ENCODE measurements at regions not wholly inside any gene's neighbourhood (a gene's known extent, or its start where the extent isn't known, plus 50 kb on each side); places are given as distances from the start of the nearest gene placed in this dataset.

DNA sequence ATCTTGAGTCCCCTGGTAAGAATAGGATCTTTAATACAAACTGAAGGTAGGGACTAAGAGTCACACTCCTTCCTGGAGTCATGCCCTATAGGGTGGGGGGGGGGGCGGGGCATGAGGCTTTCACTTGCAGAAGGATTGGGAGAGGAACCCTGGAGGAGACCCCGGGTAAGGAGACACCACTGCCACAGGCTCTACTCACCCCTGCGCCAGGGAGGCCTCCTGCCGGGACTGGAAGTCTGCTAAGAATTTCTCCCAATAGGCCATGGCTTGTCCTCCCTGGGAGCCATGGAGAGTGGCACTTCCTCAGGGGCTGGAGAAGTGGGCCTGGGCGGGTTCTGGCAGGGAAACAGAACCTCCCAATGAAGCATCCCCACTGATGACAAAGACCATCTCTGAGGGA is 645.3 kb upstream of the RAB6C start:
- no peaks in the 10 kb centered on the region for H3K36me3 Mint-ChIP-seq (ENCODE audit: low read depth)

DNA sequence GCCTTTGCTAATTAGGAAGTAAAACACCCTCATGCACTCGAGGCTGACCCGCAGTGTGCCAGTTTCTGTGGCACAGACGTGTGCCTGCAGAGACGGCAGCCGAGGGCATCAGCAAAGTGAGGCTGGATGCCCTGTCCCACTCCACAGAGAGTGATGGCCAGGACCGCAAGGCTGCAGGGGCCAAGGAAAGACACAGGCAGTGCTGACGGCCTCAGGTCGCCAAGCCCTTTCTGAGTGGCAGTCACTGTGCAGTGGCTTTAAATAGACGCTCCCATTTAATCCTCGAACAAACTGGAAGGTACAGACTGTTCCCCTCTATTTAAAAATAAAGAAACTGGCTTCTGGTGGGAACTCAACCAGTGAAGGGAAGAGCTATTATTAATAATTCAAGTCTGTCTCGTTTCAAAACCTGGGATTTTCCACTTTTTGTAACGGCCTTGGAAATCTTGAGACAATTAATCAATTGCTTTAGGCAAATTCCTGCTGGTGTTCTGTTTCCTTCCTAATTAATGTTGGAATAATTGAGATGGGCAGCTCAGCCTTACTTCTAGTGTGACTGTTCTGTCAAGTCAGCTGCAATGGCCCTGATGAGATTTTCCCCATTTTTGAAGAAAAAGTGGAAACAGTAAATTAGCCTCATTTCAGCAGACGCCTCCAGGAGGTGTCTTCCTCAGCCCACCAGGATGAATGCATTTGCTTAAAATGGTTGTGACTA is 644.6 kb upstream of the RAB6C start:
- TF ChIP-seq, protein P1, sequence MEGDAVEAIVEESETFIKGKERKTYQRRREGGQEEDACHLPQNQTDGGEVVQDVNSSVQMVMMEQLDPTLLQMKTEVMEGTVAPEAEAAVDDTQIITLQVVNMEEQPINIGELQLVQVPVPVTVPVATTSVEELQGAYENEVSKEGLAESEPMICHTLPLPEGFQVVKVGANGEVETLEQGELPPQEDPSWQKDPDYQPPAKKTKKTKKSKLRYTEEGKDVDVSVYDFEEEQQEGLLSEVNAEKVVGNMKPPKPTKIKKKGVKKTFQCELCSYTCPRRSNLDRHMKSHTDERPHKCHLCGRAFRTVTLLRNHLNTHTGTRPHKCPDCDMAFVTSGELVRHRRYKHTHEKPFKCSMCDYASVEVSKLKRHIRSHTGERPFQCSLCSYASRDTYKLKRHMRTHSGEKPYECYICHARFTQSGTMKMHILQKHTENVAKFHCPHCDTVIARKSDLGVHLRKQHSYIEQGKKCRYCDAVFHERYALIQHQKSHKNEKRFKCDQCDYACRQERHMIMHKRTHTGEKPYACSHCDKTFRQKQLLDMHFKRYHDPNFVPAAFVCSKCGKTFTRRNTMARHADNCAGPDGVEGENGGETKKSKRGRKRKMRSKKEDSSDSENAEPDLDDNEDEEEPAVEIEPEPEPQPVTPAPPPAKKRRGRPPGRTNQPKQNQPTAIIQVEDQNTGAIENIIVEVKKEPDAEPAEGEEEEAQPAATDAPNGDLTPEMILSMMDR (IDR thresholded peaks at IDR 0.05; ENCODE audit: unreplicated experiment in 3 of 3): no peak
- H3K27ac Mint-ChIP-seq: no peak overlapping the region
- H3K9me3 Mint-ChIP-seq: peaks cover 9% of the 10 kb centered on the region
- no peak overlapping the region for H3K4me3 Mint-ChIP-seq
- no peaks in the 10 kb centered on the region for H3K36me3 Mint-ChIP-seq (ENCODE audit: low read depth)
- peaks cover 3% of the 10 kb centered on the region for H3K27me3 Mint-ChIP-seq (ENCODE audit: low read depth)
- H3K4me1 Mint-ChIP-seq: peaks cover 24% of the 10 kb centered on the region

More for the DNA sequence above, 645.3 kb upstream of the RAB6C start:
- Mint-ChIP-seq H3K9me3 (peaks cover 12% of the 10 kb centered on the region), H3K27me3 (ENCODE audit: low read depth) (peaks cover 3% of the 10 kb centered on the region), H3K4me1 (peaks cover 24% of the 10 kb centered on the region), H3K4me3 (no peak overlapping the region), H3K27ac (no peak overlapping the region)
- TF ChIP-seq, protein P1 (IDR thresholded peaks at IDR 0.05; ENCODE audit: unreplicated experiment in 3 of 3): no peak

- peak overlapping the region; percentile 4 to 34 (median 22) for H3K27ac Mint-ChIP-seq
- H3K36me3 Mint-ChIP-seq (ENCODE audit: low read depth): no peaks in the 10 kb centered on the region
- H3K27me3 Mint-ChIP-seq (ENCODE audit: low read depth): peaks cover 3% of the 10 kb centered on the region
- peak overlapping the region in 1 of 3 experiments; percentile 3 for H3K4me3 Mint-ChIP-seq
- TF ChIP-seq, protein P1 (IDR thresholded peaks at IDR 0.05; ENCODE audit: unreplicated experiment in 3 of 3): no peak
- peaks cover 20% of the 10 kb centered on the region for H3K4me1 Mint-ChIP-seq
- H3K9me3 Mint-ChIP-seq: peaks cover 12% of the 10 kb centered on the region
Observed at GRCh38 chr2:129336276-129336675, 643.2 kb upstream of the RAB6C start.

GRCh38 chr2:129337076-129337475 is 642.4 kb upstream of the RAB6C start:
- no peaks in the 10 kb centered on the region for H3K36me3 Mint-ChIP-seq (ENCODE audit: low read depth)
- H3K27me3 Mint-ChIP-seq (ENCODE audit: low read depth): peaks cover 3% of the 10 kb centered on the region
- H3K9me3 Mint-ChIP-seq: peaks cover 17% of the 10 kb centered on the region
- TF ChIP-seq, protein P1 (IDR thresholded peaks at IDR 0.05; ENCODE audit: unreplicated experiment in 3 of 3): no peak
- H3K27ac Mint-ChIP-seq: no peak overlapping the region
- H3K4me1 Mint-ChIP-seq: peaks cover 20% of the 10 kb centered on the region
- no peak overlapping the region for H3K4me3 Mint-ChIP-seq

GRCh38 chr2:129345540-129345939 is 633.9 kb upstream of the RAB6C start:
- Mint-ChIP-seq H3K27ac (no peak overlapping the region), H3K9me3 (peaks cover 8% of the 10 kb centered on the region), H3K4me3 (no peak overlapping the region), H3K36me3 (ENCODE audit: low read depth) (no peaks in the 10 kb centered on the region), H3K4me1 (no peaks in the 10 kb centered on the region), H3K27me3 (ENCODE audit: low read depth) (peaks cover 13% of the 10 kb centered on the region)
- TF ChIP-seq, protein P1 (IDR thresholded peaks at IDR 0.05; ENCODE audit: unreplicated experiment in 3 of 3): no peak

Measured in nephron (organoid).